Stomach (tissue), 8 donors: ENCODE measurements at regions not wholly inside any gene's neighbourhood (a gene's known extent, or its start where the extent isn't known, plus 50 kb on each side); places are given as distances from the start of the nearest gene placed in this dataset.

Experiments used
- DNase-seq, 2 donors: peaks; one replicate each; pipeline versions ENCODE4 v3.0.0 to v3.0.0-alpha.2; 2013 to 2019
- H3K27ac ChIP-seq, 5 donors: fragments of 200-600 bp in 4 of 5; sonication (generic) in 4 of 5; one replicate each; pipeline ENCODE4 v1.5.1; 2013 to 2019; ENCODE audit warnings: mild to moderate bottlenecking in 1 of 5, moderate library complexity in 1 of 5
- H3K27me3 ChIP-seq, 3 donors: fragments of 200-600 bp; sonication (generic); one replicate each; pipeline ENCODE4 v1.5.1; 2017 to 2019; ENCODE audit warnings: mixed run types in 1 of 3
- H3K36me3 ChIP-seq, 4 donors: fragments of 200-600 bp; sonication (generic); 1 replicate in 3 of 4; 2 replicates in 1 of 4; pipeline ENCODE4 v1.5.1; 2016 to 2019
- H3K4me1 ChIP-seq, 4 donors: fragments of 200-600 bp; sonication (generic); one replicate each; pipeline ENCODE4 v1.5.1; 2016 to 2019
- H3K4me3 ChIP-seq, 4 donors: fragments of 200-600 bp; sonication (generic) in 3 of 4; one replicate each; pipeline ENCODE4 v1.5.1; 2016 to 2019; ENCODE audit warnings: mild to moderate bottlenecking in 1 of 4
- H3K9me3 ChIP-seq, 4 donors: fragments of 200-600 bp; sonication (generic); one replicate each; pipeline ENCODE4 v1.5.1; 2016 to 2019
- CTCF ChIP-seq, 7 experiments: fragments of 450-650 bp in 4 of 7; fragments of 200-600 bp in 3 of 7; sonication (generic) in 3 of 7; IDR thresholded peaks; one replicate each; pipeline ENCODE4 v1.5.1; 2016 to 2019; ENCODE audit warnings: antibody characterized with exemption in 7 of 7, control low read depth in 2 of 7, mild to moderate bottlenecking in 1 of 7
- EP300 ChIP-seq: sonication (generic); formaldehyde crosslinking; IDR thresholded peaks from one replicate; pipeline ENCODE4 v1.6.1; 2017; ENCODE audit warnings: antibody characterized with exemption
- POLR2A ChIP-seq, 4 donors: fragments of 450-650 bp; IDR thresholded peaks; one replicate each; pipeline ENCODE4 v1.6.1; 2016; ENCODE audit warnings: antibody characterized with exemption in 4 of 4, control low read depth in 2 of 4, mild to moderate bottlenecking in 1 of 4, moderate library complexity in 1 of 4
- POLR2AphosphoS5 ChIP-seq, 3 donors: sonication (generic); formaldehyde crosslinking; IDR thresholded peaks; one replicate each; pipeline ENCODE4 v1.6.1; 2016; ENCODE audit warnings: antibody characterized with exemption in 3 of 3
- WGBS, 5 donors: extraction: QIAGEN DNeasy Blood & Tissue Kit in 3 of 5; methylation state at CpG; one replicate each; pipeline versions ENCODE4 v1.1.5 to v1.1.7; 2013 to 2018; 5-methylcytosine and 5-hydroxymethylcytosine counted together
- intact Hi-C: fragments of 100-400 bp; cut with DNase I; formaldehyde crosslinking; loops from one replicate; pipeline ENCODE4 v1.15.1; 2023; ENCODE audit warnings: low total_unique reads
- donor health status: healthy with polysubstance abuse.
- donor health status: Bipolar disorder and iron deficiency.
- donor health status: healthy.

GRCh38 chr4:117898496-117898895 is 135.8 kb upstream of the NDST3 start:
- H3K27ac ChIP-seq: no peak overlapping the region
- peaks cover 0 to 17% (median 3%) of the 10 kb centered on the region in 4 donors for H3K4me1 ChIP-seq
- no peak for DNase-seq
- intact Hi-C loops: no loop called here
- H3K36me3 ChIP-seq: no peaks in the 10 kb centered on the region
- no peaks in the 10 kb centered on the region for H3K9me3 ChIP-seq
- TF ChIP-seq POLR2A (IDR thresholded peaks at IDR 0.05) (no peak), POLR2AphosphoS5 (IDR thresholded peaks at IDR 0.05) (no peak), EP300 (no peak), CTCF (IDR thresholded peaks at IDR 0.05) (no peak)
- no peaks in the 10 kb centered on the region for H3K27me3 ChIP-seq
- H3K4me3 ChIP-seq: no peak overlapping the region

- Histone ChIP-seq H3K27me3 (no peaks in the 10 kb centered on the region), H3K4me1 (peaks cover 0 to 17% (median 3%) of the 10 kb centered on the region in 4 donors), H3K4me3 (no peak overlapping the region), H3K36me3 (no peaks in the 10 kb centered on the region), H3K27ac (peak overlapping the region in 1 of 5 donors; percentile 27), H3K9me3 (no peaks in the 10 kb centered on the region)
- TF ChIP-seq POLR2AphosphoS5 (IDR thresholded peaks at IDR 0.05) (peak in 2 of 3 donors; percentile 41 to 63), EP300 (no peak), CTCF (IDR thresholded peaks at IDR 0.05) (no peak)
- peak in 1 of 2 donors; percentile 24 for DNase-seq
- 9 to 22% (median 16%) methylated on average over 2 of the region's 2 CpGs for WGBS, 5 donors
- intact Hi-C loops: no loop called here
Observed at GRCh38 chr4:117900832-117901231, 133.5 kb upstream of the NDST3 start.

GRCh38 chr4:117907646-117908045 is 126.6 kb upstream of the NDST3 start:
- no peak overlapping the region for H3K27ac ChIP-seq
- DNase-seq: no peak
- intact Hi-C loops: no loop called here
- TF ChIP-seq EP300 (no peak), CTCF (IDR thresholded peaks at IDR 0.05) (no peak), POLR2A (IDR thresholded peaks at IDR 0.05) (no peak), POLR2AphosphoS5 (IDR thresholded peaks at IDR 0.05) (no peak)
- H3K27me3 ChIP-seq: no peaks in the 10 kb centered on the region
- H3K4me1 ChIP-seq: no peaks in the 10 kb centered on the region
- H3K9me3 ChIP-seq: no peaks in the 10 kb centered on the region
- H3K36me3 ChIP-seq: no peaks in the 10 kb centered on the region
- 80 to 92% (median 86%) methylated on average over 1 of the region's 1 CpG for WGBS, 5 donors
- no peak overlapping the region for H3K4me3 ChIP-seq

- Histone ChIP-seq H3K27ac (no peak overlapping the region), H3K4me3 (no peak overlapping the region), H3K27me3 (no peaks in the 10 kb centered on the region), H3K36me3 (no peaks in the 10 kb centered on the region), H3K9me3 (no peaks in the 10 kb centered on the region), H3K4me1 (no peaks in the 10 kb centered on the region)
- WGBS, 5 donors: 38 to 58% (median 50%) methylated on average over 5 of the region's 5 CpGs
- DNase-seq: no peak
- intact Hi-C loops: no loop called here
- TF ChIP-seq CTCF (IDR thresholded peaks at IDR 0.05) (no peak), POLR2A (IDR thresholded peaks at IDR 0.05) (no peak), POLR2AphosphoS5 (IDR thresholded peaks at IDR 0.05) (no peak), EP300 (no peak)
Observed at GRCh38 chr4:117908306-117909207, 125.7 kb upstream of the NDST3 start.
